ENCODE measurements at regions not wholly inside any gene's neighbourhood (a gene's known extent, or its start where the extent isn't known, plus 50 kb on each side); places are given as distances from the start of the nearest gene placed in this dataset.
"Not testable (repeated sequence)": the region's sequence is repeated elsewhere in the genome, so short reads cannot be mapped to it uniquely, and the experiment has no call there.

DNA sequence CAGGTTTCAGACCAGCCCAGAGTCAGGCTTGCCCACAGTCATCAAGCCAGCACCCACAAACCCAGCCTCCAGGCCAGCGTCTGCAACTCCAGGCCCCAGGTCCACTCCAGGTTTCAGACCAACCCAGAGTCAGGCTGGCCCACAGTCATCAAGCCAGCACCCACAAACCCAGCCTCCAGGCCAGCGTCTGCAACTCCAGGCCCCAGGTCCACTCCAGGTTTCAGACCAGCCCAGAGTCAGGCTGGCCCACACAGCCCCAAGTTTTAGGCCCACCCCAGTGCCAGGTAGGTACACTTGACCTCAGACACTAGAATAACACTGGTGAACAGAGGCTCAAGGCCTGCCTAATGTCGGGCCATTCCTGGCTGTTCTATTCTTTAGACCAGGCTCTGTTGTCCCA, 1877.0 kb downstream of the PCDH9 start:
- DNase-seq, result not testable (repeated sequence)

- no peak for DNase-seq
Measured at GRCh38 chr13:65347420-65348030, 1882.6 kb downstream of the PCDH9 start.

DNA sequence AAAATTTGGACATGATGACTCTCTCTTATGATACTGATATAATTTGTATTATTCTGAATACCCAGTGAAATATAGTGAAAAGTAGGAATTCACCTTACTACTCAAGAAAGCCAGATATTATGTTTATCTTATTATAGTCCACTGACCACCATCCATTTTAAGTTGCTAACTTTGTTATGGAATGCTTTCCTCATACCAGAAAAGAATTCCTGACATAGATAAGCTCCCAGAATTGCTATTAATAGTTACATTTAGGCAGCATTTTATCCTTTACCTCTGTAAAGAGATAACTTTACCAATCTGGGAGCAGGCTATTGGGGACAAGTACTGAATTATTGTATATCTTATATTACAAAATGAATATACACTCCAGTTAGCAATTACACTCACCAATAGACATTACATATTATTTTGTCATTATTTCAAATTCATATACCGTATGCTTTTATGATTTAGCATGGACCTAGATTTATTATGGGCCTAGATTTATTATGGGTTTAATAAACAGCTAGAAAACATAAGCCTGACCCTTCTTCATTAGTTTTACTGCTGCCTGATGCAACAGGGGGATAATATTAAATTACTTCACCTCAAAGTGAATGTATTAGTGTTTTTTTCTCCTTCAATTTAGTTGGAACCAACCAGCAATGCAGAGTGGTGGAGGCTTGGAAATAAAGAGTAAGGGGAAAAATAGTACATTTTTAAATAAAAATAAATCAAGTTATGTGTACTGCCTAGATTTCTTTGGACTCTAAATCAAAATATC, 1886.1 kb downstream of the PCDH9 start:
- DNase-seq, result no peak

GRCh38 chr13:65342541-65343337, 1887.4 kb downstream of the PCDH9 start:
- DNase-seq, result no peak

DNA sequence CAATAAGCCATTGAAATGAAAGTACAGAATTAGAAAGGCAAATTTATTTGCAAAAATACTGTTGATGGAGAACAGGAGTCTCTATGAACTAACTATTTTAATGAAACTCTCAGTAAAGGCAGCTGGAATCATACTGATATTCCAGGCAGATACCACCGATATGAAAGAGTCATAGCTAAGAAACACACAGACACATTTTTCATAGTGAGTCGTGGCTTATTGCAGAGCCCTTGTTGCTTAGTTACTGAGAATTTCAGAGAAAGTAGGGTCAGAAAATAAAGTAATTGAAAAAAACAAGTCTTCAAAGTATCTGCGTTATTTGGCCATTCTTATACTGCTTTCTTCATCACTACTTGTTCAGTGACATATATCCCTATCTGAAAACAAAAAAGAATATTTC, 1890.9 kb downstream of the PCDH9 start:
- no peak for DNase-seq

- DNase-seq, result no peak
Measured at GRCh38 chr13:65336916-65337315, 1893.2 kb downstream of the PCDH9 start.

- DNase-seq, result no peak
Measured at GRCh38 chr13:65336087-65336749, 1893.9 kb downstream of the PCDH9 start.

DNA sequence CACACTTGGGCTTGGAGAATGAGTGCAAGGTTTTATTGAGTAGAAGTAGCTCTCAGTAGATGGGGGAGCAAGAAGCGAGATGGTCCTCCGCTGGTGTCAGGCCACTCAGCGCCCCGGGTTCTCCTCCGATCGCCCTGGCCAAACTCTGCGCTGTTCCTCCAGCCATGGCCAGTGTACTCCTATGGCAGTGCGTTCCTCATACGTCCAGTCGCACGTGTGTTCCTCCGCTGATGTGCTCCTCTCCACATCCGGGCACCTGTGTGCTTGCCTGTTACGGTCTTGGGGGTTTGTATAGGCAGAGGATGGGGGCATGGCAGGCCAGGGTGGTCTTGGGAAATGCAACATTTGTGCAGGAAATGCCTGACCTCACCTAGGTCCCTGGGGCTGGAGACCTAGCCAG, 1899.4 kb downstream of the PCDH9 start:
- DNase-seq, result no peak

DNA sequence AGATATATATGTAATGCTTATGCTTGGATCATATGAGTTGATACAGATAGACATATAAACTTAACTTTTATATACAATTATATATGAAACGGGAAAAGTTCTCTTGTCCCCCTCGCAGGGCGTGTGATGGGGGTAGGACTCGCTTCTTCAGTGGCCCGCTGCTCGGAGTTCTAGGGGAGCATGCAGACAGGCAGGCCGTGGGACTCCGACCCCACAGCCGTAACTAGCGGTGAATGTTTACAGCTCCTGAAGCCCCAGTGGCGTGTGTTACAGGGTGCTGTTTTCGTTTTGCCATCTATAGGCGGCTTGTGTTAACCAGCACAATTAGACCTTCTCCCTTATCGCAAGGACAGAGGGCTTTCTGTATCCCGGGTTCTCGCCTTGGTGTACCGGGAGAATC, 1899.8 kb downstream of the PCDH9 start:
- DNase-seq, result no peak

- not testable (repeated sequence) for DNase-seq
Measured at GRCh38 chr13:65323192-65323591, 1906.9 kb downstream of the PCDH9 start.

DNA sequence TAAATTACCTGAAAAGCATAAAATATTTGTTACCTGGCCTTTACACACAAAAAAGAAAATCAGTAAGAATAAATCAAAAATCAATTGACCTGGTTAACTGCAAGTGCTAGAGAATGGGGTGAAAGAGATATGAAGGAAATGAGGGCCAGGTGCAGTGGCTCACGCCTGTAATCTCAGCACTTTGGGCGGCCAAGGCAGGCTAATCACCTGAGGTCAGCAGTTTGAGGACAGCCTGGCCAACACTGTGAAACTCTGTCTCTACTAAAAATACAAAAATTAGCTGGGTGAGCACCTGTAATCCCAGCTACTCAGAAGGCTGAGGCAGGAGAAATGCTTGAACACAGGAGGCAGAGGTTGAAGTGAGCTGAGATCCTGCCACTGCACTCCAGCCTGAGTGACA, 1908.7 kb downstream of the PCDH9 start:
- not testable (repeated sequence) for DNase-seq

DNA sequence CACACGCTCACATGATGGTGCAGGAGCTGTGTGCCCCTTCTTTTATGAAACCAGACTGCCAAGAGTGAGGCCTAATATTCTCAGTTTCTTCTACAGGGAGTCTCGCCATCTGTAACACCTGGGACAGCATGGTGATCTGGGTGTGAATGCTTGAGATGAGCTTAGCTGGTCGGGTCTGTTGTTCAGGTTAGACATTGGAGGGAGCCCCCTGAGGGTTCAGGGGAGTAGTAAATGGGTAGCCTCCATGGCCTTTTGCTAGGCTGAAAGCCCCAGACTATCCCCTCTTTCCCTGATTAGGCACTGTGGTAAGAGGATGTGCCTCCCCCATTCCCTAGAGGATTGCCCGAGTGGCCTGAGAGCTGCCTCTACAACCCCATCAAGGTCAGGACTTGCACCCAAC, 1916.1 kb downstream of the PCDH9 start:
- DNase-seq, result no peak

DNA sequence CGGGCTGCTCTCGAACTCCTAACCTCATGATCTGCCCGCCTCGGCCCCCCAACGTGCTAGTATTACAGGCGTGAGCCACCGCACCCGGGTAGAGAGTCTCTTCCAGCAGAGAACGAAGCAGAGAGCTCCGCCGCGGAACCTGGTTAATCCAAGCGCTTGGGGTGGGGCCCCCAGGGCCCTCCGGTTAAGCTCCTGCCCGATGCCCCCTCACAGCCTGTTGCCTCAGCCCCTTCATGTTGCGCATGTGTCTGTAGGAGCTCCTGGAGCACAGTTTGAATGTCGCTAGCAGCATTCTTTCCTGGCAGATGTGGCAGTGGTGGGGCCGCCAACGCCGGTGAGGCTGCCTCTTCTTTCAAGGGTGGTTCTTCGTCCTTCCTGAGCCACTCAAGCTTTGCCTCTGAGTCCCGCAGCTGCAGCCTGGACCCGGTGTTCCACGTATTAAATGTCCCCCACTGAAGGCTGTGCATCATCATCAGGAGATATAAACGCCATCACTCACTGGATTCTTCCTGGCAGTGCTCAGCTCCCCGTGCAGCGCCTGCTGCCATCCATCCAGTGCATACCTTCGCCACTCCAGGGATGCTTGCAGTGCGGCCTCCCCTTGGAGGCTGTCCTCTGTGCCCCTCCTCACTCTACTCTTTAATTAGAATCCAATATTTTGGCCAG, 1919.3 kb downstream of the PCDH9 start:
- DNase-seq, result no peak

GRCh38 chr13:65309906-65310305, 1920.2 kb downstream of the PCDH9 start:
- no peak for DNase-seq

- DNase-seq, result not testable (repeated sequence)
Measured at GRCh38 chr13:65308729-65309128, 1921.4 kb downstream of the PCDH9 start.

- DNase-seq, result no peak
Measured at GRCh38 chr13:65307056-65307455, 1923.1 kb downstream of the PCDH9 start.

GRCh38 chr13:65302691-65303090, 1927.4 kb downstream of the PCDH9 start:
- no peak for DNase-seq

DNA sequence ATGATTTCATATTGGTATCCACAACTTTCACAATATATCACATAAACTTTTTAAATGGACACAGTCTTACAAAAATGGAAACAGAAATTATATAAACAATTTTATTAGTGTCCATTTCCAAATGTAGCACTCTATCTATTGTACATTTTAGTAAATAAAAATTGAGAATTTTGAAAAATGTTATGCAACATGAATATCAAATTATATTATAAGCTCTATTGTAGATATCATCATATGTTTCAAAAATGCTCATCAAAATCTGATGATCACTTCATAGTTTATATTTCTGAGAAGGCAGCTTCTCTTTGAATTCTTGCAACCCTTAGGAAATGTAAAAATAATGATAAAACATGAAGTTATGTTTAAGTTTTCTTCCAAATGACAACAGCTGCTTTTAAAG, 1928.6 kb downstream of the PCDH9 start:
- no peak for DNase-seq

- no peak for DNase-seq
Measured at GRCh38 chr13:65300220-65300619, 1929.9 kb downstream of the PCDH9 start.

GRCh38 chr13:65293530-65294198, 1936.5 kb downstream of the PCDH9 start:
- DNase-seq, result no peak

DNA sequence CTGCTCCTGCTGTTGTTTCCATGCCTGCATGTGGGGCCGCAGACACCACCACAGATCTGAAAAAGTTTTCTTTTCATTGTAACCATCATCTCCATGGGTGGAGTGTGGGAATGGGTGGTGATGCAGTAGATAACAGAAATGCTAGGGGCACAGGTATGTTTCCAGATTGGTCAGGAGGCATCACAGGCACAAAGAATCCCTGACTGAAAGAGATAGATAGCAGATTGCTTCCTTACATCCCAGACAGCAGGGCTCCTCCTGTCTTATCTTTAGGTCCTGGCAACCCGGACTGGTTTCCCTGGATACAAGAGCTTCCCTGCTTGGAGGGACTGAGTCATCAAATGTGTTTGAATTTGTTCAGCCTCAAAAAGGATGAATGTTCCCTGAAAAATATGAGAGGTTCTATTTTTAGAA, 1937.6 kb downstream of the PCDH9 start:
- no peak for DNase-seq

- DNase-seq, result no peak
Measured at GRCh38 chr13:65287405-65287804, 1942.7 kb downstream of the PCDH9 start.

Measured in T-helper 1 cell (primary cell).